ENCODE measurements at regions not wholly inside any gene's neighbourhood (a gene's known extent, or its start where the extent isn't known, plus 50 kb on each side); places are given as distances from the start of the nearest gene placed in this dataset.

GRCh38 chr4:58961283-58961682 lies 1851.1 kb upstream of the IGFBP7 start:
- TF ChIP-seq CTCF (IDR thresholded peaks at IDR 0.05), result no peak
- no peak for TF ChIP-seq POLR2AphosphoS5 (IDR thresholded peaks at IDR 0.05)
- TF ChIP-seq EP300 (IDR thresholded peaks at IDR 0.05), result no peak
- no peak for TF ChIP-seq POLR2A (IDR thresholded peaks at IDR 0.05; ENCODE audit: low read depth)
